Esophagus muscularis mucosa (tissue), 4 donors: ENCODE measurements at regions not wholly inside any gene's neighbourhood (a gene's known extent, or its start where the extent isn't known, plus 50 kb on each side); places are given as distances from the start of the nearest gene placed in this dataset.

Experiments used
- DNase-seq: peaks from one replicate; pipeline ENCODE4 v3.0.0-alpha.2; 2017; ENCODE audit errors: extremely low spot score
- H3K27ac ChIP-seq, 4 donors: fragments of 200-600 bp; sonication (generic); replicated peaks in 1 of 4; 1 replicate in 3 of 4; 2 replicates in 1 of 4; pipeline ENCODE4 v1.5.1; 2016 to 2019; ENCODE audit warnings: mild to moderate bottlenecking in 1 of 4
- H3K27me3 ChIP-seq, 4 donors: fragments of 200-600 bp; sonication (generic); one replicate each; pipeline versions ENCODE4 v1.5.1 to v1.6.0; 2016 to 2019
- H3K36me3 ChIP-seq, 4 donors: fragments of 200-600 bp; sonication (generic); one replicate each; pipeline ENCODE4 v1.5.1; 2016 to 2019
- H3K4me1 ChIP-seq, 4 donors: fragments of 200-600 bp; sonication (generic); one replicate each; pipeline ENCODE4 v1.5.1; 2016 to 2019
- H3K4me3 ChIP-seq, 4 donors: fragments of 200-600 bp; sonication (generic); 1 replicate in 2 of 4; 2 replicates in 2 of 4; pipeline ENCODE4 v1.5.1; 2016 to 2019; ENCODE audit warnings: mild to moderate bottlenecking in 4 of 4, moderate library complexity in 1 of 4
- H3K9me3 ChIP-seq, 4 donors: fragments of 200-600 bp; sonication (generic); 1 replicate in 3 of 4; 2 replicates in 1 of 4; pipeline ENCODE4 v1.5.1; 2016 to 2019
- CTCF ChIP-seq, 3 experiments: fragments of 200-600 bp in 2 of 3; fragments of 450-650 bp in 1 of 3; sonication (generic) in 2 of 3; IDR thresholded peaks; one replicate each; pipeline ENCODE4 v1.5.1; 2017 to 2019; ENCODE audit warnings: antibody characterized with exemption in 3 of 3, mild to moderate bottlenecking in 2 of 3, moderate library complexity in 1 of 3
- EP300 ChIP-seq: sonication (generic); formaldehyde crosslinking; IDR thresholded peaks from one replicate; pipeline ENCODE4 v1.6.1; 2017; ENCODE audit warnings: antibody characterized with exemption
- POLR2A ChIP-seq: fragments of 450-650 bp; IDR thresholded peaks from one replicate; pipeline ENCODE4 v1.6.1; 2017; ENCODE audit warnings: antibody characterized with exemption, moderate library complexity, mild to moderate bottlenecking, low read depth
- POLR2AphosphoS5 ChIP-seq, 2 donors: sonication (generic); formaldehyde crosslinking; IDR thresholded peaks; one replicate each; pipeline ENCODE4 v1.6.1; 2017; ENCODE audit warnings: antibody characterized with exemption in 2 of 2
- WGBS: methylation state at CpG from one replicate; pipeline ENCODE4 v1.1.5; 2018; 5-methylcytosine and 5-hydroxymethylcytosine counted together
- intact Hi-C: fragments of 100-400 bp; cut with DNase I; formaldehyde crosslinking; loops from one replicate; pipeline ENCODE4 v1.15.1; 2023

- peak overlapping the region; percentile 83 to 90 (median 85) for H3K4me3 ChIP-seq
- TF ChIP-seq POLR2A: no peak
- WGBS: 31% methylated on average over 2 of the region's 2 CpGs
- intact Hi-C loops: loop anchor here (10.0 kb wide), 1 partner anchor 856 kb away; no protein-coding TSS in a partner anchor
- no peak for DNase-seq
- H3K27ac ChIP-seq: peak overlapping the region; percentile 97 to 98 (median 98)
- peaks cover 18 to 61% (median 44%) of the 10 kb centered on the region in 4 donors for H3K4me1 ChIP-seq
- H3K9me3 ChIP-seq: no peaks in the 10 kb centered on the region
- H3K27me3 ChIP-seq: peaks cover 0 to 20% (median 0%) of the 10 kb centered on the region in 4 donors
- no peaks in the 10 kb centered on the region for H3K36me3 ChIP-seq
These were observed 169.7 kb upstream of the PPP1R3A start for GRCh38 chr7:114088470-114088940.

GRCh38 chr7:114087653-114088469, 169.1 kb upstream of the PPP1R3A start:
- intact Hi-C loops: loop anchor here (10.0 kb wide), 1 partner anchor 857 kb away; no protein-coding TSS in a partner anchor
- peak overlapping the region; percentile 97 to 98 (median 98) for H3K27ac ChIP-seq
- H3K4me3 ChIP-seq: peak overlapping the region; percentile 83 to 90 (median 85)
- H3K27me3 ChIP-seq: peaks cover 0 to 27% (median 0%) of the 10 kb centered on the region in 4 donors
- TF ChIP-seq EP300 (no peak), POLR2A (no peak), CTCF (IDR thresholded peaks at IDR 0.05) (no peak), POLR2AphosphoS5 (IDR thresholded peaks at IDR 0.05) (no peak)
- no peaks in the 10 kb centered on the region for H3K36me3 ChIP-seq
- 28% methylated on average over 17 of the region's 32 CpGs for WGBS
- H3K4me1 ChIP-seq: peaks cover 24 to 61% (median 49%) of the 10 kb centered on the region in 4 donors
- no peaks in the 10 kb centered on the region for H3K9me3 ChIP-seq
- no peak for DNase-seq

- no peak for TF ChIP-seq POLR2A
- peak in 1 of 2 donors; percentile 35 for TF ChIP-seq POLR2AphosphoS5 (IDR thresholded peaks at IDR 0.05)
- no peak for TF ChIP-seq EP300
- TF ChIP-seq CTCF (IDR thresholded peaks at IDR 0.05): no peak
- intact Hi-C loops: loop anchor here (10.0 kb wide), 1 partner anchor 858 kb away; no protein-coding TSS in a partner anchor
- peak overlapping the region; percentile 83 to 90 (median 85) for H3K4me3 ChIP-seq
- peaks cover 28 to 56% (median 50%) of the 10 kb centered on the region in 4 donors for H3K4me1 ChIP-seq
- H3K9me3 ChIP-seq: no peaks in the 10 kb centered on the region
- H3K36me3 ChIP-seq: no peaks in the 10 kb centered on the region
- peak overlapping the region; percentile 97 to 98 (median 98) for H3K27ac ChIP-seq
- peaks cover 0 to 30% (median 0%) of the 10 kb centered on the region in 4 donors for H3K27me3 ChIP-seq
- DNase-seq: no peak
- 2% methylated on average over 21 of the region's 54 CpGs for WGBS
These were observed 168.3 kb upstream of the PPP1R3A start for GRCh38 chr7:114086914-114087652.

- peak overlapping the region; percentile 97 to 98 (median 98) for H3K27ac ChIP-seq
- TF ChIP-seq POLR2A (no peak), EP300 (no peak), POLR2AphosphoS5 (IDR thresholded peaks at IDR 0.05) (no peak), CTCF (IDR thresholded peaks at IDR 0.05) (no peak)
- peaks cover 0 to 30% (median 0%) of the 10 kb centered on the region in 4 donors for H3K27me3 ChIP-seq
- H3K4me3 ChIP-seq: peak overlapping the region; percentile 83 to 90 (median 85)
- no peaks in the 10 kb centered on the region for H3K36me3 ChIP-seq
- no peaks in the 10 kb centered on the region for H3K9me3 ChIP-seq
- WGBS: 2% methylated on average over 5 of the region's 31 CpGs
- peaks cover 28 to 51% (median 47%) of the 10 kb centered on the region in 4 donors for H3K4me1 ChIP-seq
- DNase-seq: no peak
- intact Hi-C loops: loop anchor here (10.0 kb wide), 1 partner anchor 858 kb away; no protein-coding TSS in a partner anchor
These were observed 167.7 kb upstream of the PPP1R3A start for GRCh38 chr7:114086537-114086913.
